Mesenchymal stem cell (in vitro differentiated cells and primary cell): ENCODE measurements at regions not wholly inside any gene's neighbourhood (a gene's known extent, or its start where the extent isn't known, plus 50 kb on each side); places are given as distances from the start of the nearest gene placed in this dataset.

Source experiments
- DNase-seq: peaks from one replicate; pipeline ENCODE4 v3.0.0-alpha.2; 2013
- H2AFZ ChIP-seq: one replicate; pipeline ENCODE4 v1.6.1; 2013; ENCODE audit warnings: low read depth, mild to moderate bottlenecking, control low read depth, inconsistent platforms, low read length, moderate library complexity
- H2AK5ac ChIP-seq: 2 replicates; pipeline ENCODE4 v1.6.1; 2013; ENCODE audit warnings: low read length, moderate library complexity, mild to moderate bottlenecking, inconsistent platforms; ENCODE audit not compliant: severe bottlenecking
- H2BK120ac ChIP-seq: one replicate; pipeline ENCODE4 v1.6.1; 2013; ENCODE audit warnings: low read depth, mild to moderate bottlenecking, inconsistent platforms, low read length, moderate library complexity
- H2BK12ac ChIP-seq, 2 experiments: one replicate each; pipeline ENCODE4 v1.6.1; 2013; ENCODE audit warnings: inconsistent platforms in 2 of 2, low read length in 2 of 2, mild to moderate bottlenecking in 2 of 2, moderate library complexity in 2 of 2, control low read depth in 1 of 2
- H2BK15ac ChIP-seq: one replicate; pipeline ENCODE4 v1.6.1; 2013; ENCODE audit warnings: mild to moderate bottlenecking, low read depth, inconsistent platforms; ENCODE audit not compliant: poor library complexity, severe bottlenecking
- H2BK5ac ChIP-seq: 2 replicates; pipeline ENCODE4 v1.6.1; 2013; ENCODE audit warnings: low read depth, mild to moderate bottlenecking, low read length, control low read depth, inconsistent platforms; ENCODE audit not compliant: poor library complexity, severe bottlenecking
- H3K14ac ChIP-seq, 2 experiments: one replicate each; pipeline ENCODE4 v1.6.1; 2013; ENCODE audit warnings: inconsistent platforms in 2 of 2, low read length in 2 of 2, control low read depth in 1 of 2, mild to moderate bottlenecking in 1 of 2, moderate library complexity in 1 of 2
- H3K18ac ChIP-seq, 2 experiments: one replicate each; pipeline ENCODE4 v1.6.1; 2013; ENCODE audit warnings: inconsistent platforms in 2 of 2, low read length in 2 of 2, control low read depth in 1 of 2, low read depth in 1 of 2, mild to moderate bottlenecking in 1 of 2
- H3K23ac ChIP-seq, 2 experiments: one replicate each; pipeline ENCODE4 v1.6.1; 2013; ENCODE audit warnings: inconsistent platforms in 2 of 2, low read length in 2 of 2, mild to moderate bottlenecking in 2 of 2, moderate library complexity in 2 of 2, control low read depth in 1 of 2
- H3K27ac ChIP-seq: 2 replicates; pipeline ENCODE4 v1.5.1; 2013; ENCODE audit warnings: mild to moderate bottlenecking, moderate library complexity, low read length, control low read depth, inconsistent platforms; ENCODE audit not compliant: poor library complexity, severe bottlenecking
- H3K27me3 ChIP-seq, 2 experiments: 2 replicates each; pipeline versions ENCODE4 v1.6.1 to v1.7.0; 2013; ENCODE audit warnings: low read length in 2 of 2, mild to moderate bottlenecking in 2 of 2, moderate library complexity in 2 of 2, control low read depth in 1 of 2, inconsistent platforms in 1 of 2; ENCODE audit not compliant: control insufficient read depth in 1 of 2, insufficient read depth in 1 of 2
- H3K36me3 ChIP-seq, 2 experiments: 2 replicates each; pipeline versions ENCODE4 v1.6.1 to v1.7.0; 2013; ENCODE audit warnings: low read length in 2 of 2, control low read depth in 1 of 2, inconsistent platforms in 1 of 2, low read depth in 1 of 2, mild to moderate bottlenecking in 1 of 2; ENCODE audit not compliant: insufficient read depth in 2 of 2, control insufficient read depth in 1 of 2
- H3K4ac ChIP-seq, 2 experiments: one replicate each; pipeline ENCODE4 v1.6.1; 2013; ENCODE audit warnings: inconsistent platforms in 2 of 2, low read length in 2 of 2, mild to moderate bottlenecking in 2 of 2, moderate library complexity in 2 of 2, control low read depth in 1 of 2, low read depth in 1 of 2
- H3K4me1 ChIP-seq: 2 replicates; pipeline ENCODE4 v1.6.1; 2013; ENCODE audit warnings: low read depth, low read length, control low read depth; ENCODE audit not compliant: control insufficient read depth, insufficient read depth
- H3K4me2 ChIP-seq: 2 replicates; pipeline ENCODE4 v1.6.1; 2013; ENCODE audit warnings: low read length, mild to moderate bottlenecking, inconsistent platforms; ENCODE audit not compliant: poor library complexity, severe bottlenecking
- H3K4me3 ChIP-seq, 2 experiments: 2 replicates each; pipeline versions ENCODE4 v1.5.1 to v1.7.0; 2013; ENCODE audit warnings: low read length in 2 of 2, mild to moderate bottlenecking in 2 of 2, control low read depth in 1 of 2, low read depth in 1 of 2; ENCODE audit not compliant: insufficient read depth in 1 of 2
- H3K79me1 ChIP-seq: replicated peaks from 2 replicates; pipeline ENCODE4 v1.6.1; 2013; ENCODE audit warnings: mild to moderate bottlenecking, control low read depth, low read length, inconsistent platforms; ENCODE audit not compliant: poor library complexity, severe bottlenecking
- H3K9ac ChIP-seq: 2 replicates; pipeline ENCODE4 v1.7.0; 2013; ENCODE audit warnings: mild to moderate bottlenecking, low read length, moderate library complexity
- H3K9me3 ChIP-seq: 2 replicates; pipeline ENCODE4 v1.7.0; 2013; ENCODE audit warnings: mild to moderate bottlenecking, low read length; ENCODE audit not compliant: control insufficient read depth
- H4K8ac ChIP-seq: one replicate; pipeline ENCODE4 v1.6.1; 2013; ENCODE audit warnings: inconsistent platforms, mild to moderate bottlenecking, low read length, moderate library complexity
- H4K91ac ChIP-seq: one replicate; pipeline ENCODE4 v1.6.1; 2013; ENCODE audit warnings: mild to moderate bottlenecking, low read length, inconsistent platforms
- WGBS: methylation state at CpG from one replicate; pipeline ENCODE4 v1.1.7; 2013; ENCODE audit warnings: mixed read lengths; 5-methylcytosine and 5-hydroxymethylcytosine counted together

GRCh38 chr13:76556627-76557026 is 329.6 kb downstream of the KCTD12 start:
- no peaks in the 10 kb centered on the region for H3K4me1 ChIP-seq
- no peak overlapping the region for H2BK120ac ChIP-seq
- H2AK5ac ChIP-seq, result no peak overlapping the region
- no peak overlapping the region for H3K4me3 ChIP-seq
- H3K9me3 ChIP-seq, result no peaks in the 10 kb centered on the region
- no peak overlapping the region for H2AFZ ChIP-seq
- H2BK5ac ChIP-seq, result no peak overlapping the region
- H3K4ac ChIP-seq, result no peak overlapping the region
- H3K79me1 ChIP-seq, result no peaks in the 10 kb centered on the region
- no peak overlapping the region for H3K14ac ChIP-seq
- H2BK15ac ChIP-seq, result no peak overlapping the region
- no peaks in the 10 kb centered on the region for H3K36me3 ChIP-seq
- H3K27me3 ChIP-seq, result no peaks in the 10 kb centered on the region
- no peak overlapping the region for H4K8ac ChIP-seq
- no peak overlapping the region for H3K27ac ChIP-seq
- no peak overlapping the region for H3K9ac ChIP-seq
- no peak for DNase-seq
- no peak overlapping the region for H3K4me2 ChIP-seq
- no peak overlapping the region for H4K91ac ChIP-seq
- no peak overlapping the region for H3K18ac ChIP-seq
- no peak overlapping the region for H2BK12ac ChIP-seq
- no CpG with 5 or more reads among the region's 1 CpG for WGBS
- H3K23ac ChIP-seq, result no peak overlapping the region

GRCh38 chr13:76552807-76553206 is 333.4 kb downstream of the KCTD12 start:
- WGBS, result 100% methylated on average over 1 of the region's 1 CpG
- Histone ChIP-seq H2BK12ac (no peak overlapping the region), H2AK5ac (no peak overlapping the region)

GRCh38 chr13:76552041-76552772 is 334.0 kb downstream of the KCTD12 start:
- Histone ChIP-seq H3K4me3 (no peak overlapping the region), H3K4ac (no peak overlapping the region), H3K4me2 (no peak overlapping the region), H2AFZ (no peak overlapping the region), H3K4me1 (no peaks in the 10 kb centered on the region), H2BK120ac (no peak overlapping the region), H3K27ac (no peak overlapping the region), H3K9me3 (no peaks in the 10 kb centered on the region), H2AK5ac (no peak overlapping the region), H3K23ac (no peak overlapping the region), H4K91ac (no peak overlapping the region), H3K27me3 (no peaks in the 10 kb centered on the region), H2BK5ac (no peak overlapping the region), H3K14ac (no peak overlapping the region), H3K18ac (no peak overlapping the region), H3K79me1 (no peaks in the 10 kb centered on the region), H2BK15ac (no peak overlapping the region), H3K9ac (peak overlapping the region; percentile 69), H2BK12ac (no peak overlapping the region), H3K36me3 (no peaks in the 10 kb centered on the region), H4K8ac (no peak overlapping the region)
- WGBS, result 83% methylated on average over 1 of the region's 5 CpGs
- no peak for DNase-seq

More at GRCh38 chr13:76552807-76553206, 333.4 kb downstream of the KCTD12 start:
- Histone ChIP-seq H2AFZ (no peak overlapping the region), H3K4me3 (no peak overlapping the region), H3K18ac (no peak overlapping the region), H3K9ac (no peak overlapping the region), H3K23ac (no peak overlapping the region), H3K27ac (no peak overlapping the region), H3K14ac (no peak overlapping the region), H4K8ac (no peak overlapping the region), H3K4ac (no peak overlapping the region), H4K91ac (no peak overlapping the region), H2BK5ac (no peak overlapping the region), H3K79me1 (no peaks in the 10 kb centered on the region), H2BK15ac (no peak overlapping the region), H3K4me1 (no peaks in the 10 kb centered on the region), H3K36me3 (no peaks in the 10 kb centered on the region), H3K9me3 (no peaks in the 10 kb centered on the region), H3K27me3 (no peaks in the 10 kb centered on the region), H3K4me2 (no peak overlapping the region), H2BK120ac (no peak overlapping the region)
- no peak for DNase-seq

- Histone ChIP-seq H3K18ac (no peak overlapping the region), H2BK5ac (no peak overlapping the region), H2BK15ac (no peak overlapping the region), H3K27me3 (no peaks in the 10 kb centered on the region), H3K4me3 (no peak overlapping the region), H3K4me1 (no peaks in the 10 kb centered on the region), H2AFZ (no peak overlapping the region), H3K4me2 (no peak overlapping the region), H3K9ac (no peak overlapping the region), H3K27ac (no peak overlapping the region), H3K9me3 (no peaks in the 10 kb centered on the region), H2AK5ac (no peak overlapping the region), H3K79me1 (no peaks in the 10 kb centered on the region), H3K14ac (no peak overlapping the region), H2BK120ac (no peak overlapping the region), H3K36me3 (no peaks in the 10 kb centered on the region), H3K23ac (no peak overlapping the region), H4K8ac (no peak overlapping the region), H3K4ac (no peak overlapping the region), H2BK12ac (no peak overlapping the region), H4K91ac (no peak overlapping the region)
- 33% methylated on average over 1 of the region's 4 CpGs for WGBS
- no peak for DNase-seq
Observed at GRCh38 chr13:76542176-76542575, 344.0 kb downstream of the KCTD12 start.
